ENCODE measurements at regions not wholly inside any gene's neighbourhood (a gene's known extent, or its start where the extent isn't known, plus 50 kb on each side); places are given as distances from the start of the nearest gene placed in this dataset.
"Not testable (repeated sequence)": the region's sequence is repeated elsewhere in the genome, so short reads cannot be mapped to it uniquely, and the experiment has no call there.

- TF ChIP-seq, protein P1, sequence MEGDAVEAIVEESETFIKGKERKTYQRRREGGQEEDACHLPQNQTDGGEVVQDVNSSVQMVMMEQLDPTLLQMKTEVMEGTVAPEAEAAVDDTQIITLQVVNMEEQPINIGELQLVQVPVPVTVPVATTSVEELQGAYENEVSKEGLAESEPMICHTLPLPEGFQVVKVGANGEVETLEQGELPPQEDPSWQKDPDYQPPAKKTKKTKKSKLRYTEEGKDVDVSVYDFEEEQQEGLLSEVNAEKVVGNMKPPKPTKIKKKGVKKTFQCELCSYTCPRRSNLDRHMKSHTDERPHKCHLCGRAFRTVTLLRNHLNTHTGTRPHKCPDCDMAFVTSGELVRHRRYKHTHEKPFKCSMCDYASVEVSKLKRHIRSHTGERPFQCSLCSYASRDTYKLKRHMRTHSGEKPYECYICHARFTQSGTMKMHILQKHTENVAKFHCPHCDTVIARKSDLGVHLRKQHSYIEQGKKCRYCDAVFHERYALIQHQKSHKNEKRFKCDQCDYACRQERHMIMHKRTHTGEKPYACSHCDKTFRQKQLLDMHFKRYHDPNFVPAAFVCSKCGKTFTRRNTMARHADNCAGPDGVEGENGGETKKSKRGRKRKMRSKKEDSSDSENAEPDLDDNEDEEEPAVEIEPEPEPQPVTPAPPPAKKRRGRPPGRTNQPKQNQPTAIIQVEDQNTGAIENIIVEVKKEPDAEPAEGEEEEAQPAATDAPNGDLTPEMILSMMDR (conservative IDR thresholded peaks at IDR 0.05; ENCODE audit: low read length): not testable (repeated sequence)
- TF ChIP-seq EZH2phosphoT487 (IDR thresholded peaks at IDR 0.05; ENCODE audit: borderline replicate concordance, low read depth, low read length): not testable (repeated sequence)
Measured at GRCh38 chr1:194858811-194859480, 1672.5 kb upstream of the B3GALT2 start.
